GM21529 (cell line): ENCODE measurements at regions not wholly inside any gene's neighbourhood (a gene's known extent, or its start where the extent isn't known, plus 50 kb on each side); places are given as distances from the start of the nearest gene placed in this dataset.

Experiments used
- ATAC-seq: cut with Tn5 transposase; IDR thresholded peaks from one replicate; pipeline ENCODE4 v1.9.1; 2021; ENCODE audit not compliant: unreplicated experiment

- ATAC-seq: no peak
Observed at GRCh38 chr18:6606411-6607085, 123.0 kb upstream of the ARHGAP28 start.

GRCh38 chr18:6607343-6607742 is 122.2 kb upstream of the ARHGAP28 start:
- ATAC-seq: no peak

- no peak for ATAC-seq
Observed at GRCh38 chr18:6609666-6610264, 119.8 kb upstream of the ARHGAP28 start.

GRCh38 chr18:6610466-6610865 is 119.0 kb upstream of the ARHGAP28 start:
- no peak for ATAC-seq

GRCh38 chr18:6613581-6613980 is 115.9 kb upstream of the ARHGAP28 start:
- no peak for ATAC-seq

GRCh38 chr18:6614952-6615351 is 114.6 kb upstream of the ARHGAP28 start:
- no peak for ATAC-seq

DNA sequence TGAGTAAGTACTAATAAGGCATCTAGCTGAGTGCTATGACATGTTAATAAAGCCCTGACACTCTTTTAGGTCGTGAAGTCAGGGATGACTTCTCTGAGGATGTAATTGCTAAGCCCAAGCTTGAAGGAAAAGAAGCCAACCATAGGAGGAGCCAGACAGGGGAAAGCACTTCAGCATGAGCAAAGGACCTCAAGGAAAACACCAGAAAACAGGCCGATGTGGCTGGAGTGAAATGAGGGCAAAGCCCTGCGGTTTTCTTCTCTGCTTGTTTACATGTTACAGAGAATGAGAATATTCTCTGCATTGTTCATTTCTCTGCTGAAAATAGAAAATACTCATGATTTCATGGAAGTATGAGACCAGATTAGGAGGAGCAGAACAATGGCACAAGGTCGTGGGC is 112.5 kb upstream of the ARHGAP28 start:
- ATAC-seq: no peak

- no peak for ATAC-seq
Observed at GRCh38 chr18:6621437-6621836, 108.1 kb upstream of the ARHGAP28 start.

DNA sequence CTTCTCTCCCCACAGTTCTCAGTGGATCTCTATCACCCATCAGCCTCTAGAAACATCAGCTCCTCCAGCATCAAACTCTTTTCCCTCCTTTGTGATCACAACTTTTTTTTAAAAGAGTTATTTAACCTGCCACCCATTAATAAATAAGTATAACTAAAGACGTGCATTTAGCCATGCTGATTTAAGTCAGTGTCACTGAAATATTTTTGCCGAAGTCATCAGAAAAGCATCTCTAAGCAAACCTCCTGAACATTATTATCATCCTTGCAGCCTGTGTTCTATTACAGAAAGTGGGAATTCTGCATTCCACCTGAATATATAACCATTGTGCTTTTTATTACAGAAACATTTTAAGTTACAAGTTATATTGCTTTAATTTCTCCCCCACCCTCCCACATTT is 106.2 kb upstream of the ARHGAP28 start:
- no peak for ATAC-seq

GRCh38 chr18:6624271-6624660 is 105.2 kb upstream of the ARHGAP28 start:
- ATAC-seq: no peak

GRCh38 chr18:6624661-6625311 is 104.7 kb upstream of the ARHGAP28 start:
- no peak for ATAC-seq

DNA sequence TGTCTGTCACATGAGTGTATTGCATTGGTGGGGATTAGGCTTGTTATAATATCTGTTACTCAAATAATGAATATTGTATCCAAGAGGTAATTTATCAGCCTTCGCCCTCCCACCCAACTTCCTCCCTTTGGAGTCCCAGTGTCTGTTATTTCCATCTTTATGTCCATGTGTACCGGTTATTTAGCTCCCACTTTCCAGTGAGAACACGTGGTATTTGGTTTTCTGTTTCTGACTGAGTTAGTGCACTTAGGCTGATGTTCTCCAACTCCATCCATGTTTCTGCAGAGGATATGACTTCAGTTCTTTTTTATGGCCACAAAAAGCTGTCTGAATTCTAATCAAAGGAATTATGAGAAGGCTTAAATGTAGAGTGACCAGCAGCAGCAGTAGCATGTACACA is 104.0 kb upstream of the ARHGAP28 start:
- no peak for ATAC-seq

- ATAC-seq: no peak
Observed at GRCh38 chr18:6626457-6626856, 103.1 kb upstream of the ARHGAP28 start.

- no peak for ATAC-seq
Observed at GRCh38 chr18:6627645-6628044, 101.9 kb upstream of the ARHGAP28 start.

DNA sequence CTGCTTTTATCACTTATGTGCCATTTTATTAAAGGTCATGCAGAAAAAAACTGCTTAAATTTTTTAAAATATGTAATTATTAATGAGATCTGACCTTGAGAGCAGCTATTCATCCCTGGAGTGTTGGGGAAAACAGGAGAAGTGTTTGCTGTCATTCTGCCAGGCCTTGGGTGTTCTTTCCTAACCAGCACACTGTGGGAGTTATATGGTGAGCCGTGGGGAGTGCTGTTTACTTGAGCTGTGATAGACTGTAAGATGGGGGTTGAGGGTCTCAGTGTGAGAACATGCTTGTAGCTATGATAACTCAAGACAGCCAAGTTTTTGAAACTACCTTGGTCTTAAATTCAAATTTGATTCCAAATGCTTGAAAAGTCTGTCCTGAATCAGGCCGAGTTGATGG is 101.3 kb upstream of the ARHGAP28 start:
- ATAC-seq: no peak

DNA sequence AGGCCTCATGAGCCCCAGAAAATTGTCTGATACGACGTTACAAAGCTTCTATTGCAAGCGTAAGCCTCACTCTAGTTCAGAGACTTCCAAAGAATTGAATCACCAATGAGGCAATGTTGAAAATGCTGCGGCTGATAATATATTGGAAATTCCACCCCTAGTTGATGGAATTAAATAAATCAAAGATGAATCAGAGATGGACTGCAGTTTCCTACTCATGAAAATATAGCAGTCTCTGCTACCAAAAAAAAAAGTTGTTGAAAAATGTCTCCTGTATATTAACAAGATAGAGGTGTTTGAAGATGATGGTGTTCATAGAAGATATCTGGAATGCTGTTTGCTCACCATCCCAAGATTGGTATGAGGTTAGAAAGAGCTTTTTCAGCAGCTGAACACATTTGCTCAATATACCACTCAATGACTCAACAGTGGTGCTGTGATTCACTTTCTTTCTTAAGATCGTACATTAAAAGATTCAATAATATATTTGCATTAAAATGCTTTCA is 99.8 kb upstream of the ARHGAP28 start:
- no peak for ATAC-seq

- no peak for ATAC-seq
Observed at GRCh38 chr18:6633310-6633709, 96.2 kb upstream of the ARHGAP28 start.

- no peak for ATAC-seq
Observed at GRCh38 chr18:6636091-6636490, 93.4 kb upstream of the ARHGAP28 start.

DNA sequence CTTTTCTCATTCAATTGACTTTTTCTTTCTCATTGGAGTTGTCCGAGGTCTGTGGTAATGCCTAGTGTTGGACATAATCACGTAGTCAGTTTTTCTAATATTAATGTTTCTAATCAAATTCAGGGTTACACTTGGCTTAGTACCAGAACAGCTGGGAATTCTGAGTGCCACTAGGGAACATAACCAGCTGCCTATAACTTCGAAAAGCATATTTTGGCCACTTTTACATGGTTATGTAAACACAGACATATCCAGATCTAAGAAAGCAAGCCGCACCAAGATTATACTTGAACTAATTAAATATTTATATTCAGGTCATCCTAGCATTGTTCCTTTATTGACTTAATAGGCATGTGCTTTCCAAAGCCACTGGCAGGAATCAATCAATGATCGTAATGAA is 91.1 kb upstream of the ARHGAP28 start:
- ATAC-seq: no peak

- ATAC-seq: no peak
Observed at GRCh38 chr18:6639305-6639704, 90.2 kb upstream of the ARHGAP28 start.

GRCh38 chr18:6644836-6645627 is 84.5 kb upstream of the ARHGAP28 start:
- no peak for ATAC-seq

DNA sequence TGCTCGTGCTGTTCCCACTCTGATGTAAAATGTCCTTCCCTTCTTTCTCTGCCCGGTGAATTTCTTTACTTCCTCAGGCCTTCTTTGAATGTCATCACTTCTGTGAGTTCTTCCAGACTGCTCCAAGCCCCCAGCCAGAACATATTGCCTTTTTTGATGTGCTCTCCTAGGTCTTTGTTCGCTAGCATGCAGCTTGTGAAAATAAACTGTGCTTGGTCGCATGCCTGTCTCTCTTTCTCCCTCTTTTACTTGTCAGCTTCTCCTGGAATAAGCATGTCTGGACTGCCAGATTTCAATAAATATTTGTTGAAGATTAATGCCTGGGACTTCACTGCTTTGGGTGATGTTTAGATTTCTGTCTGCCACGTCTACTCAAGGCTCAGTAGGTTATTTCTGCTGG is 82.7 kb upstream of the ARHGAP28 start:
- no peak for ATAC-seq
